ENCODE measurements at regions not wholly inside any gene's neighbourhood (a gene's known extent, or its start where the extent isn't known, plus 50 kb on each side); places are given as distances from the start of the nearest gene placed in this dataset.

GRCh38 chr13:78971355-78972025 lies 312.5 kb upstream of the OBI1 start:
- TF ChIP-seq, protein P1, sequence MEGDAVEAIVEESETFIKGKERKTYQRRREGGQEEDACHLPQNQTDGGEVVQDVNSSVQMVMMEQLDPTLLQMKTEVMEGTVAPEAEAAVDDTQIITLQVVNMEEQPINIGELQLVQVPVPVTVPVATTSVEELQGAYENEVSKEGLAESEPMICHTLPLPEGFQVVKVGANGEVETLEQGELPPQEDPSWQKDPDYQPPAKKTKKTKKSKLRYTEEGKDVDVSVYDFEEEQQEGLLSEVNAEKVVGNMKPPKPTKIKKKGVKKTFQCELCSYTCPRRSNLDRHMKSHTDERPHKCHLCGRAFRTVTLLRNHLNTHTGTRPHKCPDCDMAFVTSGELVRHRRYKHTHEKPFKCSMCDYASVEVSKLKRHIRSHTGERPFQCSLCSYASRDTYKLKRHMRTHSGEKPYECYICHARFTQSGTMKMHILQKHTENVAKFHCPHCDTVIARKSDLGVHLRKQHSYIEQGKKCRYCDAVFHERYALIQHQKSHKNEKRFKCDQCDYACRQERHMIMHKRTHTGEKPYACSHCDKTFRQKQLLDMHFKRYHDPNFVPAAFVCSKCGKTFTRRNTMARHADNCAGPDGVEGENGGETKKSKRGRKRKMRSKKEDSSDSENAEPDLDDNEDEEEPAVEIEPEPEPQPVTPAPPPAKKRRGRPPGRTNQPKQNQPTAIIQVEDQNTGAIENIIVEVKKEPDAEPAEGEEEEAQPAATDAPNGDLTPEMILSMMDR (IDR thresholded peaks at IDR 0.05) = no peak
- ATAC-seq = no peak
- H3K4me1 ChIP-seq = no peaks in the 10 kb centered on the region
- intact Hi-C loops (cut with DNase I) = loop anchor here in 3 of 10 donors (10.0 kb wide), 3 partner anchors 647 to 727 kb away; no protein-coding TSS in a partner anchor
- no peak overlapping the region for H3K27ac ChIP-seq
- H3K4me3 ChIP-seq = no peak overlapping the region
- peaks cover 0 to 10% (median 6%) of the 10 kb centered on the region in 7 donors for H3K27me3 ChIP-seq
- DNase-seq = no peak
- no peaks in the 10 kb centered on the region for H3K36me3 ChIP-seq
- 85 to 86% methylated on average over 4 of the region's 4 CpGs for WGBS, 2 donors
- no peaks in the 10 kb centered on the region for H3K9me3 ChIP-seq

- TF ChIP-seq, protein P1 (IDR thresholded peaks at IDR 0.05) = no peak
- intact Hi-C loops (cut with DNase I) = no loop called here
- no peak for ATAC-seq
- Histone ChIP-seq H3K4me1 (no peaks in the 10 kb centered on the region), H3K27ac (no peak overlapping the region), H3K9me3 (no peaks in the 10 kb centered on the region), H3K27me3 (peaks cover 0 to 10% (median 0%) of the 10 kb centered on the region in 7 donors), H3K36me3 (no peaks in the 10 kb centered on the region), H3K4me3 (no peak overlapping the region)
- no peak for DNase-seq
- 80 to 82% methylated on average over 8 of the region's 8 CpGs for WGBS, 2 donors
Observed at GRCh38 chr13:78960881-78961280, 301.9 kb upstream of the OBI1 start.

- Histone ChIP-seq H3K27me3 (peaks cover 0 to 10% (median 0%) of the 10 kb centered on the region in 7 donors), H3K9me3 (no peaks in the 10 kb centered on the region), H3K27ac (no peak overlapping the region), H3K4me3 (no peak overlapping the region), H3K36me3 (no peaks in the 10 kb centered on the region), H3K4me1 (no peaks in the 10 kb centered on the region)
- no peak for ATAC-seq
- DNase-seq = no peak
- TF ChIP-seq, protein P1 (IDR thresholded peaks at IDR 0.05) = no peak
- WGBS, 2 donors = 67 to 81% methylated on average over 5 of the region's 5 CpGs
- intact Hi-C loops (cut with DNase I) = no loop called here
Observed at GRCh38 chr13:78958006-78958405, 299.1 kb upstream of the OBI1 start.

- TF ChIP-seq, protein P1 (IDR thresholded peaks at IDR 0.05) = no peak
- no peaks in the 10 kb centered on the region for H3K36me3 ChIP-seq
- ATAC-seq (no peak), DNase-seq (no peak)
- H3K9me3 ChIP-seq = no peaks in the 10 kb centered on the region
- intact Hi-C loops (cut with DNase I) = no loop called here
- peaks cover 0 to 5% (median 0%) of the 10 kb centered on the region in 7 donors for H3K27me3 ChIP-seq
- no peak overlapping the region for H3K4me3 ChIP-seq
- H3K27ac ChIP-seq = no peak overlapping the region
- 38 to 39% methylated on average over 3 of the region's 3 CpGs for WGBS, 2 donors
- no peaks in the 10 kb centered on the region for H3K4me1 ChIP-seq
Observed at GRCh38 chr13:78940455-78941130, 281.6 kb upstream of the OBI1 start.
